ENCODE measurements at regions not wholly inside any gene's neighbourhood (a gene's known extent, or its start where the extent isn't known, plus 50 kb on each side); places are given as distances from the start of the nearest gene placed in this dataset.

DNA sequence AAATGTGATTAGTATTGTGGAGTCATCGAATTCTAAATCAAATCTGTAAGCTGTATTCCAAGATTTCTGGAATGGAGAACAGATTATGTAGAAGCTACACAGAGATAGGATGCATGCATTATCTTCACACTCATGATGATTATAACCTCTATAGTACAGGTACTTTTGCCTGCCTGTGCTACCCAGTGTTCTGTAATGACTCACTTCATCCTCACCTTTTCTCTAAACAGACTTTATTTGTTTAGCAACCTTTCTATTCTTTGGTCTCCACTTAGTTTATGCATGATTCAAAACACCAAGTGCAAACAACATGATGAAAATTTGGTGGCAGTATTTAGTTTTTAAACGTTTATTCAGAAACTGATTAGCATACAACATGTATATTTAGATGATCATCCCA, 68.4 kb upstream of the PRPS1L1 start:
- Histone ChIP-seq H3K27me3 (no peaks in the 10 kb centered on the region), H3K4me3 (ENCODE audit: low read depth, low read length) (no peak overlapping the region), H3K36me3 (no peaks in the 10 kb centered on the region), H3K9me3 (no peaks in the 10 kb centered on the region), H3K4me1 (no peaks in the 10 kb centered on the region)
- no peak for DNase-seq
- TF ChIP-seq, protein P1, sequence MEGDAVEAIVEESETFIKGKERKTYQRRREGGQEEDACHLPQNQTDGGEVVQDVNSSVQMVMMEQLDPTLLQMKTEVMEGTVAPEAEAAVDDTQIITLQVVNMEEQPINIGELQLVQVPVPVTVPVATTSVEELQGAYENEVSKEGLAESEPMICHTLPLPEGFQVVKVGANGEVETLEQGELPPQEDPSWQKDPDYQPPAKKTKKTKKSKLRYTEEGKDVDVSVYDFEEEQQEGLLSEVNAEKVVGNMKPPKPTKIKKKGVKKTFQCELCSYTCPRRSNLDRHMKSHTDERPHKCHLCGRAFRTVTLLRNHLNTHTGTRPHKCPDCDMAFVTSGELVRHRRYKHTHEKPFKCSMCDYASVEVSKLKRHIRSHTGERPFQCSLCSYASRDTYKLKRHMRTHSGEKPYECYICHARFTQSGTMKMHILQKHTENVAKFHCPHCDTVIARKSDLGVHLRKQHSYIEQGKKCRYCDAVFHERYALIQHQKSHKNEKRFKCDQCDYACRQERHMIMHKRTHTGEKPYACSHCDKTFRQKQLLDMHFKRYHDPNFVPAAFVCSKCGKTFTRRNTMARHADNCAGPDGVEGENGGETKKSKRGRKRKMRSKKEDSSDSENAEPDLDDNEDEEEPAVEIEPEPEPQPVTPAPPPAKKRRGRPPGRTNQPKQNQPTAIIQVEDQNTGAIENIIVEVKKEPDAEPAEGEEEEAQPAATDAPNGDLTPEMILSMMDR (IDR thresholded peaks at IDR 0.05; ENCODE audit: low read depth, low read length) = no peak

DNA sequence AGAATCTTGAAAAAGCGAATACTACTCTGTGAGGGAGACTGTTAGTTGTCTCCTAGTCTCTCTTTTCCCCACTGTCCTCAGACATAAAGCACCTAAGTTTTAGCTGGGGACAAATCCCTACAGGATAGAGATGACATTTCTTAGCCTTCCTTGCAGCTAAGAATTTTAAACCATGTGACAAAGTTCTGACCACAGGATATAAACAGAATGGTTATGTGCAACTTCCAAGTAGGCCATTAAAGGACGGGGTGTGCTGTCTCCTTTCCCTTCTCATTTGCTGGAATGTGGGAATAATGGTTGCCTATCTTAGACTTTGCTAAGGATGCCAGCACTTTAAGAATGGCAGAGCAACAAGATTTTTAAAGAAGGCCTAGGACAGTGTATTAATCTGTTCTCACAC, 74.9 kb upstream of the PRPS1L1 start:
- Histone ChIP-seq H3K27me3 (peaks cover 4% of the 10 kb centered on the region; the same call in 1 of the 2 replicates), H3K4me1 (no peaks in the 10 kb centered on the region), H3K36me3 (no peaks in the 10 kb centered on the region), H3K4me3 (ENCODE audit: low read depth, low read length) (no peak overlapping the region), H3K9me3 (no peaks in the 10 kb centered on the region)
- TF ChIP-seq, protein P1 (IDR thresholded peaks at IDR 0.05; ENCODE audit: low read depth, low read length) = no peak
- no peak for DNase-seq

DNA sequence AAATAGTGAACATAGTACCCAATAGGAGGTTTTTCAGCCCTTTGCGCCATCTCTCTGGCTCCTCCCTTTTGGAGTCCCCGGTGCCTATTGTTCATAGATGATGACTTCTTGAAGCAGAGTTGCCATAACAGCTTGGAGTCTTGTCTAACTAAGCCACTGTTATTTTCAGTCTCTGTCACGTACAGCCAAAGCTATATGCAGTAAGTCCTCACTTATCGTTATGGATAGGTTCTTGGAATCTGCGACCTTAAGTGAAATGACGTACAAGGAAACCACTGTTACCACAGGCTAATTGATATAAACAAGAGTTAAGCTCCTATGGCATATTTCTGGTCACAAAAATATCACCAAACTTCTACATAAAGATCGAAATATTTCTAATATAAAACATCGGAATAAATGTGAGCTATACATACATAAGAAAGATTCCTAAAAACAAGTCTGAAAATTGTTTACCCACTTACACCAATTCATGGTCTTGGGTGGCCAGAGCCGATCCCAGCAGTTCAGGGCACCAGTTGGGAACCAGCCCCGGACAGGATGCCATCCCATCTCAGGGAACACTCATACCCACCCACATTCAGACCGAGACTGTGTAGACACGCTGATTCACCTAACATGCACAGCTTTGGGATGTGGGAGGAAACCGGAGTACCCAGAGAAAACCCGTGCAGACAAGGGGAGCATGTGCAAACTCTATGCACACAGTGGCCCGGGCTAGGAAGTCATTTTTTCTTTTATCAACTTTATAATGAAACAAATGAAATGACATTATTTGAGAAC, 76.0 kb upstream of the PRPS1L1 start:
- H3K36me3 ChIP-seq = no peaks in the 10 kb centered on the region
- peaks cover 4% of the 10 kb centered on the region; the same call in 1 of the 2 replicates for H3K27me3 ChIP-seq
- TF ChIP-seq, protein P1 (IDR thresholded peaks at IDR 0.05; ENCODE audit: low read depth, low read length) = no peak
- H3K9me3 ChIP-seq = no peaks in the 10 kb centered on the region
- DNase-seq = no peak
- no peak overlapping the region for H3K4me3 ChIP-seq (ENCODE audit: low read depth, low read length)
- no peaks in the 10 kb centered on the region for H3K4me1 ChIP-seq

DNA sequence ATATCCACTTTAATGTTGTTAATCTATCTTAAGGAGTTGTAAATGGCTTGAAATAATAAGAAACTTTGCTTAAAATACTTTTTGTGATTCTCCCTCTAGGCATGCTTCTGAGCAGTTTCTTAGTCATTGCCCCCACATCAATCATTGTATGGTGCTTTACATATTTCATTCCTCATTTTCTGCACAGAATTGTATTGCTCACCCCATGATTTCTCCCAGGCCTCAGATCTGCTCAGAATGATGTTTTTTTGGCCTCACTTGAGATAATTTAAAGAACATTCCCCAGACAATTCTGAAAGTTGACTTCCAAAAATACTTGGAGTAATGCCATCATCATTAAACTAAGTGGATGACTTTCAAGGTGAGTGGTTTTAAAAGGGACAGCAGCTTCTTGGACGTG, 82.1 kb upstream of the PRPS1L1 start:
- DNase-seq = no peak
- no peak overlapping the region for H3K4me3 ChIP-seq (ENCODE audit: low read depth, low read length)
- TF ChIP-seq, protein P1 (IDR thresholded peaks at IDR 0.05; ENCODE audit: low read depth, low read length) = no peak
- H3K9me3 ChIP-seq = no peaks in the 10 kb centered on the region
- H3K36me3 ChIP-seq = no peaks in the 10 kb centered on the region
- H3K4me1 ChIP-seq = no peaks in the 10 kb centered on the region
- no peaks in the 10 kb centered on the region for H3K27me3 ChIP-seq

DNA sequence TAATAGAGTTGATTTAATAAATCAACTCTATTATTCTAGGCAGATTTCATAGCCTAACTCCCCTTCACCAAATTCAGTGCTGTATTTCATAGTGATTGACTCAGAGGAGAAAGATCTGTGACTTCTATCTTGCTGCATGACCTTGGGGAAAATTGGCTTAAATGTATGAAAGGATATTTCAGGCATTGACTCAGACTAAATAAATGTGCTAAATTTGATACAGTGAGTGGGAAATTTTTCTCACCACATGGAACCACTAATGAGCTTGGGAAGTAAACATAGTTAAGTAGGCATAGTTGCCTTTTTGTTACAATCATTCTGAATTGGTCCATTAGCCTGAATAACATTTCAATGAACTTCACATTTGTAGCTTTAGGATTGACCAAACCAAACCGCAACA, 89.0 kb upstream of the PRPS1L1 start:
- Histone ChIP-seq H3K36me3 (no peaks in the 10 kb centered on the region), H3K4me3 (ENCODE audit: low read depth, low read length) (no peak overlapping the region), H3K9me3 (no peaks in the 10 kb centered on the region), H3K27me3 (no peaks in the 10 kb centered on the region), H3K4me1 (no peaks in the 10 kb centered on the region)
- DNase-seq = no peak
- TF ChIP-seq, protein P1 (IDR thresholded peaks at IDR 0.05; ENCODE audit: low read depth, low read length) = no peak

DNA sequence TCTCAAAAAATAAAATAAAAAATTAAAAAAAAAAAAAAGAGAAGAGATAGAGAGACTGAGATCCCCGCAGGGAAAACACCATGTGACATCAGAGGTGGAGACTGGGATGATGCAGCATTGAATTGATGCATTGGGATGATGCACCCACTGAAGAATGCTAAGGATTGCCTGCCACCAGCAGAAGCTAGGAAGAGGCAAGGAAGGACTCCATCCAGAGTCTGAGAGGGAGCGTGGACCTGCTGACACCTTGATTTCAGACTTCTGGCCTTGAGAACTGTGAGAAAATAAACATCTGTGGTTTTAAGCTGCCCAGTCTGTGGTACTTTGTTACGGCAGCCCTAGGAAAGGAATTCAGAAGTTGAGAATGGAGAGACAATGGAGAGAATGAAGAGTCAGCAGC, 89.8 kb upstream of the PRPS1L1 start:
- no peak for DNase-seq
- TF ChIP-seq, protein P1 (IDR thresholded peaks at IDR 0.05; ENCODE audit: low read depth, low read length) = no peak
- H3K36me3 ChIP-seq = no peaks in the 10 kb centered on the region

More for the DNA sequence above, 89.8 kb upstream of the PRPS1L1 start:
- Histone ChIP-seq H3K4me3 (ENCODE audit: low read depth, low read length) (no peak overlapping the region), H3K4me1 (no peaks in the 10 kb centered on the region), H3K9me3 (no peaks in the 10 kb centered on the region), H3K27me3 (no peaks in the 10 kb centered on the region)

Data from BE2C (cell line).